Right atrium auricular region (tissue), 2 donors: ENCODE measurements at regions not wholly inside any gene's neighbourhood (a gene's known extent, or its start where the extent isn't known, plus 50 kb on each side); places are given as distances from the start of the nearest gene placed in this dataset.

Experiments used
- DNase-seq: peaks from one replicate; pipeline ENCODE4 v3.0.0-alpha.2; 2019; ENCODE audit warnings: low spot score
- H3K27ac ChIP-seq, 2 donors: fragments of 200-600 bp; sonication (generic); 1 replicate in 1 of 2; 2 replicates in 1 of 2; pipeline ENCODE4 v1.5.1; 2016 to 2019
- H3K27me3 ChIP-seq, 2 donors: fragments of 200-600 bp; sonication (generic); one replicate each; pipeline versions ENCODE4 v1.5.1 to v1.6.0; 2017 to 2019
- H3K36me3 ChIP-seq: fragments of 200-600 bp; sonication (generic); one replicate; pipeline ENCODE4 v1.5.1; 2016
- H3K4me1 ChIP-seq, 2 donors: fragments of 200-600 bp; sonication (generic); one replicate each; pipeline versions ENCODE4 v1.5.1 to v1.6.0; 2017 to 2019
- H3K4me3 ChIP-seq, 2 donors: fragments of 200-600 bp; sonication (generic); 1 replicate in 1 of 2; 2 replicates in 1 of 2; pipeline ENCODE4 v1.5.1; 2017 to 2019; ENCODE audit warnings: mild to moderate bottlenecking in 1 of 2, moderate library complexity in 1 of 2
- H3K9me3 ChIP-seq, 2 donors: fragments of 200-600 bp; sonication (generic); one replicate each; pipeline ENCODE4 v1.5.1; 2019
- TF ChIP-seq, protein P1 (sequence below), 2 donors: fragments of 200-600 bp; sonication (generic); IDR thresholded peaks; one replicate each; pipeline ENCODE4 v1.5.1; 2019; ENCODE audit warnings: antibody characterized with exemption in 2 of 2

GRCh38 chr14:22400655-22401259 is 188.3 kb downstream of the DAD1 start:
- H3K27ac ChIP-seq = peak overlapping the region in 1 of 2 donors; percentile 42
- no peaks in the 10 kb centered on the region for H3K36me3 ChIP-seq
- no peaks in the 10 kb centered on the region for H3K27me3 ChIP-seq
- peaks cover 0 to 8% of the 10 kb centered on the region in 2 donors for H3K4me1 ChIP-seq
- no peak for DNase-seq
- H3K9me3 ChIP-seq = no peaks in the 10 kb centered on the region
- no peak overlapping the region for H3K4me3 ChIP-seq
- TF ChIP-seq, protein P1, sequence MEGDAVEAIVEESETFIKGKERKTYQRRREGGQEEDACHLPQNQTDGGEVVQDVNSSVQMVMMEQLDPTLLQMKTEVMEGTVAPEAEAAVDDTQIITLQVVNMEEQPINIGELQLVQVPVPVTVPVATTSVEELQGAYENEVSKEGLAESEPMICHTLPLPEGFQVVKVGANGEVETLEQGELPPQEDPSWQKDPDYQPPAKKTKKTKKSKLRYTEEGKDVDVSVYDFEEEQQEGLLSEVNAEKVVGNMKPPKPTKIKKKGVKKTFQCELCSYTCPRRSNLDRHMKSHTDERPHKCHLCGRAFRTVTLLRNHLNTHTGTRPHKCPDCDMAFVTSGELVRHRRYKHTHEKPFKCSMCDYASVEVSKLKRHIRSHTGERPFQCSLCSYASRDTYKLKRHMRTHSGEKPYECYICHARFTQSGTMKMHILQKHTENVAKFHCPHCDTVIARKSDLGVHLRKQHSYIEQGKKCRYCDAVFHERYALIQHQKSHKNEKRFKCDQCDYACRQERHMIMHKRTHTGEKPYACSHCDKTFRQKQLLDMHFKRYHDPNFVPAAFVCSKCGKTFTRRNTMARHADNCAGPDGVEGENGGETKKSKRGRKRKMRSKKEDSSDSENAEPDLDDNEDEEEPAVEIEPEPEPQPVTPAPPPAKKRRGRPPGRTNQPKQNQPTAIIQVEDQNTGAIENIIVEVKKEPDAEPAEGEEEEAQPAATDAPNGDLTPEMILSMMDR (IDR thresholded peaks at IDR 0.05) = no peak

- Histone ChIP-seq H3K4me1 (peaks cover 0 to 8% of the 10 kb centered on the region in 2 donors), H3K9me3 (no peaks in the 10 kb centered on the region), H3K36me3 (no peaks in the 10 kb centered on the region), H3K4me3 (no peak overlapping the region), H3K27ac (no peak overlapping the region), H3K27me3 (no peaks in the 10 kb centered on the region)
- no peak for DNase-seq
- TF ChIP-seq, protein P1 (IDR thresholded peaks at IDR 0.05) = no peak
Observed at GRCh38 chr14:22399776-22400175, 189.2 kb downstream of the DAD1 start.

DNA sequence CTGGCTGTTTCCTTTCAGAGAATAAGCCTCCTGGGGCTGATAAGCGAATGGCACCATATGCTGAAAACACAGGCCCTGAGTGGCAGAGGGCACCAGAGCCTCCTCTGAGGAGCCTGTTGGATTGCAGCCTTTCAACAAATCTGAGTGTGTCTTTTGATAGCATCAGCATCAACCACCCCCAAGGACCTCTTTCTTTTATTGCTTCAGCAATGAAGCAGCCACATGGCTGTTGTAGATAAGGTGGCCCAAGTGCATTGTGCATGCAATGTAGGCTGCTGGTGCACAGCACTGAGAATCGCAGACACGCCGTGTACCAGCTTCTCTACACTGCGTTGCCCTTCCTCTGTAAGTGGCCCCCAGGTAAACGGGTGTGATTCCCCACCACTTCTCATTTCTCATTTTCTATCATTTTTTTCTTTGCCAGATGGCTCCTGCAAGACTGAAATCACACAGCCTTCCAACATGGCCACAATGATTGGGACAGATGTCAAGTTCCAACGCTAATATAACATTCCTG is 191.7 kb downstream of the DAD1 start:
- DNase-seq = no peak
- no peaks in the 10 kb centered on the region for H3K9me3 ChIP-seq
- TF ChIP-seq, protein P1 (IDR thresholded peaks at IDR 0.05) = no peak
- no peak overlapping the region for H3K27ac ChIP-seq
- no peak overlapping the region for H3K4me3 ChIP-seq
- H3K4me1 ChIP-seq = peaks cover 0 to 8% of the 10 kb centered on the region in 2 donors
- H3K27me3 ChIP-seq = no peaks in the 10 kb centered on the region
- no peaks in the 10 kb centered on the region for H3K36me3 ChIP-seq

DNA sequence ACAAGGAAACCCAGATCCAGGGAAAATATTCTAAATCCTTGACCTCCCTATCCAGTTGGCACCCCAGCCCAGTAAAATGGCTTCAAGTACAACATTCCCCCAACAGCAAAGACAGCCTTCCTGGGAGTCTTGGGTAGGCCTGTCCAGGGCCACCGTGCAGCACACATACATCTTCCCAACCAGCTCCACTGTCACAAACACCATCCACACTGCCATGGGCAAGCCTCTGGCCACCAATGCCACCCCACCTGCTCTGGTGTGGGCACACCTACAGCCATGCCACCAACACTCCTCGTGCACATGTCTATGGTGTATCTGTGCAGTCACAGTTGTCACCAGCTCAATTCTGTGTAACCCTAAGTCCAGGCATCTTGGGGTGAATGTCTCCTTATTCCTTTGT is 193.2 kb downstream of the DAD1 start:
- no peaks in the 10 kb centered on the region for H3K36me3 ChIP-seq
- no peak for DNase-seq
- no peak overlapping the region for H3K4me3 ChIP-seq
- H3K27me3 ChIP-seq = no peaks in the 10 kb centered on the region
- peaks cover 0 to 8% of the 10 kb centered on the region in 2 donors for H3K4me1 ChIP-seq
- TF ChIP-seq, protein P1 (IDR thresholded peaks at IDR 0.05) = no peak
- H3K9me3 ChIP-seq = no peaks in the 10 kb centered on the region
- H3K27ac ChIP-seq = no peak overlapping the region

- H3K4me1 ChIP-seq = no peaks in the 10 kb centered on the region
- H3K4me3 ChIP-seq = no peak overlapping the region
- H3K36me3 ChIP-seq = no peaks in the 10 kb centered on the region
- DNase-seq = no peak
- H3K27me3 ChIP-seq = no peaks in the 10 kb centered on the region
- no peaks in the 10 kb centered on the region for H3K9me3 ChIP-seq
- TF ChIP-seq, protein P1 (IDR thresholded peaks at IDR 0.05) = no peak
- no peak overlapping the region for H3K27ac ChIP-seq
Observed at GRCh38 chr14:22394616-22395015, 194.4 kb downstream of the DAD1 start.

GRCh38 chr14:22393796-22394195 is 195.2 kb downstream of the DAD1 start:
- Histone ChIP-seq H3K27me3 (no peaks in the 10 kb centered on the region), H3K27ac (no peak overlapping the region), H3K36me3 (no peaks in the 10 kb centered on the region), H3K4me3 (no peak overlapping the region), H3K9me3 (no peaks in the 10 kb centered on the region), H3K4me1 (no peaks in the 10 kb centered on the region)
- DNase-seq = no peak
- TF ChIP-seq, protein P1 (IDR thresholded peaks at IDR 0.05) = no peak
